ENCODE measurements at regions not wholly inside any gene's neighbourhood (a gene's known extent, or its start where the extent isn't known, plus 50 kb on each side); places are given as distances from the start of the nearest gene placed in this dataset.

- Histone ChIP-seq H3K4me1 (ENCODE audit: control insufficient read depth in 4 of 4, insufficient read depth in 4 of 4, low read length in 3 of 4) (no peaks in the 10 kb centered on the region), H3K4me3 (ENCODE audit: low read depth in 1 of 3, low read length in 3 of 3) (no peak overlapping the region), H3K9me3 (ENCODE audit: control insufficient read depth in 4 of 4, low read length in 3 of 4) (no peaks in the 10 kb centered on the region), H3K27me3 (ENCODE audit: control insufficient read depth in 4 of 4, insufficient read depth in 4 of 4, low read length in 3 of 4) (no peaks in the 10 kb centered on the region), H3K27ac (ENCODE audit: low read depth in 1 of 2, low read length in 2 of 2) (no peak overlapping the region), H3K9ac (ENCODE audit: low read depth in 1 of 2, low read length in 2 of 2) (no peak overlapping the region), H3K36me3 (ENCODE audit: control insufficient read depth in 4 of 4, insufficient read depth in 3 of 4, low read depth in 1 of 4, low read length in 3 of 4) (no peaks in the 10 kb centered on the region)
- DNase-seq (ENCODE audit: low spot score): no peak
- TF ChIP-seq YY1 (IDR thresholded peaks at IDR 0.05) (no peak), HNF4G (IDR thresholded peaks at IDR 0.05) (no peak), EGR1 (IDR thresholded peaks at IDR 0.05; ENCODE audit: low read depth in 2 of 2) (no peak), HNF4A (conservative IDR thresholded peaks at IDR 0.05) (no peak), ZBTB33 (IDR thresholded peaks at IDR 0.05) (no peak), MAX (IDR thresholded peaks at IDR 0.05) (no peak), JUND (IDR thresholded peaks at IDR 0.05) (no peak), TAF1 (conservative IDR thresholded peaks at IDR 0.05) (no peak), RAD21 (IDR thresholded peaks at IDR 0.05) (no peak), SP1 (IDR thresholded peaks at IDR 0.05) (no peak), NR2F2 (IDR thresholded peaks at IDR 0.05) (no peak), RXRA (IDR thresholded peaks at IDR 0.05) (no peak), ATF3 (IDR thresholded peaks at IDR 0.05) (no peak), GABPA (IDR thresholded peaks at IDR 0.05 in 1 of 2, conservative IDR thresholded peaks at IDR 0.05 in 1 of 2) (no peak)
- TF ChIP-seq, protein P1, sequence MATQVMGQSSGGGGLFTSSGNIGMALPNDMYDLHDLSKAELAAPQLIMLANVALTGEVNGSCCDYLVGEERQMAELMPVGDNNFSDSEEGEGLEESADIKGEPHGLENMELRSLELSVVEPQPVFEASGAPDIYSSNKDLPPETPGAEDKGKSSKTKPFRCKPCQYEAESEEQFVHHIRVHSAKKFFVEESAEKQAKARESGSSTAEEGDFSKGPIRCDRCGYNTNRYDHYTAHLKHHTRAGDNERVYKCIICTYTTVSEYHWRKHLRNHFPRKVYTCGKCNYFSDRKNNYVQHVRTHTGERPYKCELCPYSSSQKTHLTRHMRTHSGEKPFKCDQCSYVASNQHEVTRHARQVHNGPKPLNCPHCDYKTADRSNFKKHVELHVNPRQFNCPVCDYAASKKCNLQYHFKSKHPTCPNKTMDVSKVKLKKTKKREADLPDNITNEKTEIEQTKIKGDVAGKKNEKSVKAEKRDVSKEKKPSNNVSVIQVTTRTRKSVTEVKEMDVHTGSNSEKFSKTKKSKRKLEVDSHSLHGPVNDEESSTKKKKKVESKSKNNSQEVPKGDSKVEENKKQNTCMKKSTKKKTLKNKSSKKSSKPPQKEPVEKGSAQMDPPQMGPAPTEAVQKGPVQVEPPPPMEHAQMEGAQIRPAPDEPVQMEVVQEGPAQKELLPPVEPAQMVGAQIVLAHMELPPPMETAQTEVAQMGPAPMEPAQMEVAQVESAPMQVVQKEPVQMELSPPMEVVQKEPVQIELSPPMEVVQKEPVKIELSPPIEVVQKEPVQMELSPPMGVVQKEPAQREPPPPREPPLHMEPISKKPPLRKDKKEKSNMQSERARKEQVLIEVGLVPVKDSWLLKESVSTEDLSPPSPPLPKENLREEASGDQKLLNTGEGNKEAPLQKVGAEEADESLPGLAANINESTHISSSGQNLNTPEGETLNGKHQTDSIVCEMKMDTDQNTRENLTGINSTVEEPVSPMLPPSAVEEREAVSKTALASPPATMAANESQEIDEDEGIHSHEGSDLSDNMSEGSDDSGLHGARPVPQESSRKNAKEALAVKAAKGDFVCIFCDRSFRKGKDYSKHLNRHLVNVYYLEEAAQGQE (IDR thresholded peaks at IDR 0.05): no peak
Observed at GRCh38 chr3:109631897-109632296, 294.6 kb upstream of the DPPA4 start.

- Histone ChIP-seq H3K9ac (ENCODE audit: low read depth in 1 of 2, low read length in 2 of 2) (no peak overlapping the region), H3K27me3 (ENCODE audit: control insufficient read depth in 4 of 4, insufficient read depth in 4 of 4, low read length in 3 of 4) (no peaks in the 10 kb centered on the region), H3K4me1 (ENCODE audit: control insufficient read depth in 4 of 4, insufficient read depth in 4 of 4, low read length in 3 of 4) (no peaks in the 10 kb centered on the region), H3K36me3 (ENCODE audit: control insufficient read depth in 4 of 4, insufficient read depth in 3 of 4, low read depth in 1 of 4, low read length in 3 of 4) (no peaks in the 10 kb centered on the region), H3K27ac (ENCODE audit: low read depth in 1 of 2, low read length in 2 of 2) (no peak overlapping the region), H3K4me3 (ENCODE audit: low read depth in 1 of 3, low read length in 3 of 3) (no peak overlapping the region), H3K9me3 (ENCODE audit: control insufficient read depth in 4 of 4, low read length in 3 of 4) (no peaks in the 10 kb centered on the region)
- no peak for DNase-seq (ENCODE audit: low spot score)
- WGBS: 52% methylated on average over 4 of the region's 4 CpGs
- TF ChIP-seq HNF4G (IDR thresholded peaks at IDR 0.05) (no peak), MAX (IDR thresholded peaks at IDR 0.05) (no peak), GABPA (IDR thresholded peaks at IDR 0.05 in 1 of 2, conservative IDR thresholded peaks at IDR 0.05 in 1 of 2) (no peak), FOXA2 (IDR thresholded peaks at IDR 0.05) (peak; percentile 49), RXRA (IDR thresholded peaks at IDR 0.05) (peak in 1 of 2 donors; percentile 40), JUND (IDR thresholded peaks at IDR 0.05) (peak in 1 of 2 donors; percentile 15), EGR1 (IDR thresholded peaks at IDR 0.05; ENCODE audit: low read depth in 2 of 2) (no peak), ZBTB33 (IDR thresholded peaks at IDR 0.05) (peak; percentile 13), RAD21 (IDR thresholded peaks at IDR 0.05) (no peak)
- TF ChIP-seq, protein P1 (IDR thresholded peaks at IDR 0.05): no peak
- TF ChIP-seq, protein P2, sequence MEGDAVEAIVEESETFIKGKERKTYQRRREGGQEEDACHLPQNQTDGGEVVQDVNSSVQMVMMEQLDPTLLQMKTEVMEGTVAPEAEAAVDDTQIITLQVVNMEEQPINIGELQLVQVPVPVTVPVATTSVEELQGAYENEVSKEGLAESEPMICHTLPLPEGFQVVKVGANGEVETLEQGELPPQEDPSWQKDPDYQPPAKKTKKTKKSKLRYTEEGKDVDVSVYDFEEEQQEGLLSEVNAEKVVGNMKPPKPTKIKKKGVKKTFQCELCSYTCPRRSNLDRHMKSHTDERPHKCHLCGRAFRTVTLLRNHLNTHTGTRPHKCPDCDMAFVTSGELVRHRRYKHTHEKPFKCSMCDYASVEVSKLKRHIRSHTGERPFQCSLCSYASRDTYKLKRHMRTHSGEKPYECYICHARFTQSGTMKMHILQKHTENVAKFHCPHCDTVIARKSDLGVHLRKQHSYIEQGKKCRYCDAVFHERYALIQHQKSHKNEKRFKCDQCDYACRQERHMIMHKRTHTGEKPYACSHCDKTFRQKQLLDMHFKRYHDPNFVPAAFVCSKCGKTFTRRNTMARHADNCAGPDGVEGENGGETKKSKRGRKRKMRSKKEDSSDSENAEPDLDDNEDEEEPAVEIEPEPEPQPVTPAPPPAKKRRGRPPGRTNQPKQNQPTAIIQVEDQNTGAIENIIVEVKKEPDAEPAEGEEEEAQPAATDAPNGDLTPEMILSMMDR (IDR thresholded peaks at IDR 0.05; ENCODE audit: low read depth, low read length, missing input control): no peak
Observed at GRCh38 chr3:109640146-109640652, 302.9 kb upstream of the DPPA4 start.
